Body of pancreas (tissue), 4 donors: ENCODE measurements at regions not wholly inside any gene's neighbourhood (a gene's known extent, or its start where the extent isn't known, plus 50 kb on each side); places are given as distances from the start of the nearest gene placed in this dataset.

Source experiments
- ATAC-seq: fragments of 150-250 bp; one replicate; pipeline ENCODE4 v1.9.1; 2016
- DNase-seq, 4 donors: peaks; one replicate each; pipeline ENCODE4 v3.0.0-alpha.2; 2019
- H3K27ac ChIP-seq, 4 donors: fragments of 200-600 bp; sonication (generic); 1 replicate in 3 of 4; 2 replicates in 1 of 4; pipeline versions ENCODE4 v1.5.1 to v1.6.1; 2016 to 2019; ENCODE audit warnings: mild to moderate bottlenecking in 1 of 4, mixed read lengths in 1 of 4, moderate library complexity in 1 of 4
- H3K27me3 ChIP-seq, 2 donors: fragments of 200-600 bp; sonication (generic); one replicate each; pipeline ENCODE4 v1.6.0; 2016; ENCODE audit warnings: mild to moderate bottlenecking in 1 of 2
- H3K36me3 ChIP-seq, 2 donors: fragments of 200-600 bp; sonication (generic); replicated peaks in 1 of 2; 2 replicates each; pipeline ENCODE4 v1.5.1; 2016; ENCODE audit warnings: low read depth in 2 of 2; ENCODE audit not compliant: insufficient read depth in 1 of 2
- H3K4me1 ChIP-seq: fragments of 200-600 bp; sonication (generic); one replicate; pipeline ENCODE4 v1.6.0; 2016
- H3K4me3 ChIP-seq, 2 donors: fragments of 200-600 bp; sonication (generic); 1 replicate in 1 of 2; 2 replicates in 1 of 2; pipeline ENCODE4 v1.5.1; 2016 to 2019
- H3K9me3 ChIP-seq, 3 donors: fragments of 200-600 bp; sonication (generic); 1 replicate in 2 of 3; 2 replicates in 1 of 3; pipeline ENCODE4 v1.5.1; 2016
- CTCF ChIP-seq, 7 experiments: fragments of 450-650 bp in 4 of 7; fragments of 200-600 bp in 3 of 7; sonication (generic) in 3 of 7; IDR thresholded peaks; one replicate each; pipeline ENCODE4 v1.5.1; 2016 to 2019; ENCODE audit warnings: antibody characterized with exemption in 7 of 7
- POLR2A ChIP-seq, 3 donors: fragments of 450-650 bp; IDR thresholded peaks; one replicate each; pipeline ENCODE4 v1.6.1; 2016; ENCODE audit warnings: antibody characterized with exemption in 3 of 3, mild to moderate bottlenecking in 2 of 3
- WGBS, 2 donors: methylation state at CpG; one replicate each; pipeline ENCODE4 v1.1.5; 2017; 5-methylcytosine and 5-hydroxymethylcytosine counted together
- intact Hi-C: fragments of 100-400 bp; cut with DNase I; formaldehyde crosslinking; loops from one replicate; pipeline ENCODE4 v1.15.1; 2023

GRCh38 chr2:103873716-103874351 is 980.1 kb upstream of the POU3F3 start:
- ATAC-seq (no peak), DNase-seq (no peak)
- Histone ChIP-seq H3K4me3 (no peak overlapping the region), H3K27ac (no peak overlapping the region), H3K9me3 (no peaks in the 10 kb centered on the region), H3K27me3 (no peaks in the 10 kb centered on the region), H3K4me1 (no peaks in the 10 kb centered on the region), H3K36me3 (no peaks in the 10 kb centered on the region)
- intact Hi-C loops = no loop called here
- TF ChIP-seq CTCF (IDR thresholded peaks at IDR 0.05) (no peak), POLR2A (IDR thresholded peaks at IDR 0.05) (no peak)
- 53 to 60% methylated on average over 10 of the region's 10 CpGs for WGBS, 2 donors

GRCh38 chr2:103875131-103875530 is 978.8 kb upstream of the POU3F3 start:
- Histone ChIP-seq H3K36me3 (no peaks in the 10 kb centered on the region), H3K27ac (no peak overlapping the region), H3K27me3 (no peaks in the 10 kb centered on the region), H3K4me3 (no peak overlapping the region), H3K9me3 (no peaks in the 10 kb centered on the region), H3K4me1 (no peaks in the 10 kb centered on the region)
- no peak for ATAC-seq
- 34 to 37% methylated on average over 1 of the region's 1 CpG for WGBS, 2 donors
- no peak for TF ChIP-seq CTCF (IDR thresholded peaks at IDR 0.05)
- no peak for TF ChIP-seq POLR2A (IDR thresholded peaks at IDR 0.05)
- no peak for DNase-seq
- intact Hi-C loops = no loop called here

GRCh38 chr2:103875531-103875930 is 978.4 kb upstream of the POU3F3 start:
- TF ChIP-seq CTCF (IDR thresholded peaks at IDR 0.05) = no peak
- no peak for TF ChIP-seq POLR2A (IDR thresholded peaks at IDR 0.05)
- intact Hi-C loops = no loop called here
- DNase-seq (no peak), ATAC-seq (no peak)
- no peaks in the 10 kb centered on the region for H3K27me3 ChIP-seq
- no peak overlapping the region for H3K4me3 ChIP-seq
- H3K4me1 ChIP-seq = no peaks in the 10 kb centered on the region
- 47 to 55% methylated on average over 3 of the region's 3 CpGs for WGBS, 2 donors
- H3K36me3 ChIP-seq = no peaks in the 10 kb centered on the region
- H3K27ac ChIP-seq = no peak overlapping the region
- no peaks in the 10 kb centered on the region for H3K9me3 ChIP-seq

- no peak for ATAC-seq
- no peak for DNase-seq
- Histone ChIP-seq H3K36me3 (no peaks in the 10 kb centered on the region), H3K9me3 (no peaks in the 10 kb centered on the region), H3K27me3 (no peaks in the 10 kb centered on the region), H3K27ac (no peak overlapping the region), H3K4me3 (no peak overlapping the region), H3K4me1 (no peaks in the 10 kb centered on the region)
- intact Hi-C loops = no loop called here
- TF ChIP-seq CTCF (IDR thresholded peaks at IDR 0.05) = no peak
- no peak for TF ChIP-seq POLR2A (IDR thresholded peaks at IDR 0.05)
- 56 to 57% methylated on average over 5 of the region's 5 CpGs for WGBS, 2 donors
Observed at GRCh38 chr2:103876611-103877010, 977.3 kb upstream of the POU3F3 start.

GRCh38 chr2:103879101-103879500 is 974.8 kb upstream of the POU3F3 start:
- no peaks in the 10 kb centered on the region for H3K36me3 ChIP-seq
- no peak for DNase-seq
- H3K4me1 ChIP-seq = no peaks in the 10 kb centered on the region
- H3K27me3 ChIP-seq = no peaks in the 10 kb centered on the region
- intact Hi-C loops = no loop called here
- 48 to 56% methylated on average over 1 of the region's 1 CpG for WGBS, 2 donors
- TF ChIP-seq CTCF (IDR thresholded peaks at IDR 0.05) (no peak), POLR2A (IDR thresholded peaks at IDR 0.05) (no peak)
- H3K27ac ChIP-seq = no peak overlapping the region
- H3K9me3 ChIP-seq = no peaks in the 10 kb centered on the region
- ATAC-seq = no peak
- H3K4me3 ChIP-seq = no peak overlapping the region
